HG02970 (cell line): ENCODE measurements at regions not wholly inside any gene's neighbourhood (a gene's known extent, or its start where the extent isn't known, plus 50 kb on each side); places are given as distances from the start of the nearest gene placed in this dataset.

Experiments used
- ATAC-seq: cut with Tn5 transposase; IDR thresholded peaks from one replicate; pipeline ENCODE4 v1.9.1; 2021; ENCODE audit warnings: mild to moderate bottlenecking, moderate library complexity, moderate number of reproducible peaks; ENCODE audit not compliant: unreplicated experiment, low FRiP score

DNA sequence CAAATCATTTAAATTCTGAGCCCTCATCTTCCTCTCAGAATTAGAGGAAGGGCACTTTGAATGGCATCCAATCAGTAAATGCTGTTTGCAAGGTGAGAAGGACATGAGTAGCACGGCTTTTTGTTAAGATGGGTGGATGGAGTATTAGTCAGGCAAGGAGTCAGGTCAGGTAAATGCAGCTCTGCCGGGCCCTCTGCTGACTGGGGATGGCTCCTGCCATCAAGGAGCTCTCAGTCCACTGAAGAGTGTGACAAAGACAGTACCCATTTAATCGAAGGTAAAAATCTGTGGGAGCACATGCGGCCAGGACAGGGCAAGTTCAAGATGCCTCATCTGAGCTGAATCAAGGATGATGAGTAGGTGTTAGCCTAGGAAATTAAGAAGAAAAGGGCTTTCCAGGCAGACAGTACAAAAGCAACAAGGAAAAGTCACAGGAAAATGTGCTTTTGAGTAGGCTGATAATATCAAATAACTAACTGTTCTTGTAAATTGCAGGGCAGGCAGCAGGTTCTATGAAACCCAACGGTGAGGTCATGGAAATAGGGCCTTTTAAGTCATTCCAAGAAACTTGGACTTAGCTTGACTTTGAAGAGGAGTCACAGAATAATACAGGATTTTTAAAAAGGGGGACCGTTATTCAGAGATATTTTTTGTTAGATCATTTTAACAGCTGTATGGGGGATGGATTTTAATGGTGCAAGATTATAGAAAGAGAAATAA, 670.5 kb upstream of the ARGLU1 start:
- no peak for ATAC-seq

DNA sequence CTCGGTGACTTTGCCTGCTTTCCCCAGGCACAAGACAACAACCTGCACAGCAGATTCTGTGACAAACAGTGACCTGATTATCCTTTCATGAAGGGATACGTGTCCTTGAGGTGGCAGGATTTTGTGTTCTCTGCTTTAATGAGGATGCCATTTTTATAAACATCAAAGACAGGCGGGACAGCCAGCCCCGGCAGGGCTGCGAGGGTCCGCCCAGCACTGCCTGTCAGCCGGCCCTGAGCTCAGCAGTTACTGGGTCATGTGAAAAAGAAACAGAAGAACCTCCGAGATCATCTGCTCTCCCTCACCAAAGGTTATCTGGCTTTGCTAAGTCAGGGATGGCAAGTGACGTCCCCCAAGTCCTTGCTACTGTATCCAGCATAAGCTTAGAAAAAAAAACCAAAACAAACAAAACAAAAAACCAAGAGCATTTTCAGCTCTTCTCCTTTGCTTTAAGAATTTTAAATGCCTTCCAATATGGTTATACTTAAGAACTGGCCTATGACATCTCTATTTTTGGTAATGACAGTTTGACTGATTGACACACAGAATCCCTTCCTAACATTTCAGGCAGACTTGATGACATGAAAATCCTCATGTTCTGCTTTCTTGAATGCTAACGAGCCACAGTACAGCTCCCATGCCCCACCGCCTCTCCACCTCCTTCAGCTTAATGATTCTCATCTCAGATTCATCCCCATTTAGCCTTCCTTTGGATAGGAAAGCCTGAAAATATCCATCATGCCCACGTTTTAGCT, 666.6 kb upstream of the ARGLU1 start:
- ATAC-seq: no peak

GRCh38 chr13:107233541-107233940, 665.6 kb upstream of the ARGLU1 start:
- no peak for ATAC-seq

GRCh38 chr13:107231944-107232343, 664.0 kb upstream of the ARGLU1 start:
- ATAC-seq: no peak

DNA sequence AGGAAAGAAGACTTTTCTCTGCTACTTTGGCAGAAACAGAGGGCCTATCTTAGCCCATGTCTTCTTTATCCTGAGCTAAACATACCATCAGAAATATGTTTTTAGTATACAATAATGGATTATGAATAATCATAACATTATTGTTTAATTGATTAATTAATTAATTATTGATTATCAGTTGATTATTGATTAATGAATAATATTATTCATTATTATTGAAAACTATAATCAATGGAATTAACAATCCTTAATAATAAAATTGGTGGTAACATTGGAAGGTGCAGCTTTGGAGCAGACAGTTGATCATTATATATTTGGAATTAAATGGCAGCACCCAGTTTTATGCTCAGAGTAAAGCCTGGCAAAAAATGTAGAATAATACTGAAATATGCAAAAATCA, 655.9 kb upstream of the ARGLU1 start:
- ATAC-seq: no peak

DNA sequence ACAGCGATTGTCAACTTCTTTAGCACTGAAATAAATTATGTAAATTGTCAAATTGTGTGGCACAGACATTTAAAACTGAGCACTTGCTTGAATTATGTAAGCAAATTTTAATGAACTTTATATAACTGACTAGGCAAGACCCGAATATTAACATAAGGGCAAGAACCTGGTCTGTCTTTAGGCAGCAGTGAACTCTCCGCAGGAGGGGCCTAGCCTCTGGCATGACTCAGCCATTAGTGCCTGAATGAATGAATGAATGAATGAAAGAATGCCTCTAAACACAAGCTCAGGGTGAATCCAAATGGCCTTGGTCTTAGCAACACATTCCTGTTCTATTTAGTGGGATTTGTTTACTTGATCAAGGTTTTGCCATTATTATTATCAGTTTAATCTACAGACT, 654.7 kb upstream of the ARGLU1 start:
- no peak for ATAC-seq

DNA sequence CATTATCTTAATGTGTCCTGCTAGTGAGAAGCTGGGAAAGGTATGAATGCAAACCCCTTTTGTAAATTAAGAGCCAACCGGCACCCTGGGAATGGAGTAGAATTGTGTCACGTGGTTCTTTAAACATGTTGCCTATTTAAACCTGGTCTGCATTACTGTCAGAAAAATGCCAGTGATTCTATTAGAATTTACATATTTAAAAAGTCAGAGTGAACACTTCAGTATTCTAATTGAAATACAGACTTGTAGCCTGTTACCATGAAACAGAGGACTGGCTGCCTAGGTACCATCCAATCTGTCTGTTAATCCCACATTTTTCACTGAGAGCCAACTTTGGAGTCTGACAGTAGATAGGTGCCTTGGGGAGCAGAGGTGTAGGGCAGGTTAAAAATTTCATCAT, 652.3 kb upstream of the ARGLU1 start:
- ATAC-seq: no peak

- no peak for ATAC-seq
Measured at GRCh38 chr13:107217251-107217650, 649.3 kb upstream of the ARGLU1 start.

DNA sequence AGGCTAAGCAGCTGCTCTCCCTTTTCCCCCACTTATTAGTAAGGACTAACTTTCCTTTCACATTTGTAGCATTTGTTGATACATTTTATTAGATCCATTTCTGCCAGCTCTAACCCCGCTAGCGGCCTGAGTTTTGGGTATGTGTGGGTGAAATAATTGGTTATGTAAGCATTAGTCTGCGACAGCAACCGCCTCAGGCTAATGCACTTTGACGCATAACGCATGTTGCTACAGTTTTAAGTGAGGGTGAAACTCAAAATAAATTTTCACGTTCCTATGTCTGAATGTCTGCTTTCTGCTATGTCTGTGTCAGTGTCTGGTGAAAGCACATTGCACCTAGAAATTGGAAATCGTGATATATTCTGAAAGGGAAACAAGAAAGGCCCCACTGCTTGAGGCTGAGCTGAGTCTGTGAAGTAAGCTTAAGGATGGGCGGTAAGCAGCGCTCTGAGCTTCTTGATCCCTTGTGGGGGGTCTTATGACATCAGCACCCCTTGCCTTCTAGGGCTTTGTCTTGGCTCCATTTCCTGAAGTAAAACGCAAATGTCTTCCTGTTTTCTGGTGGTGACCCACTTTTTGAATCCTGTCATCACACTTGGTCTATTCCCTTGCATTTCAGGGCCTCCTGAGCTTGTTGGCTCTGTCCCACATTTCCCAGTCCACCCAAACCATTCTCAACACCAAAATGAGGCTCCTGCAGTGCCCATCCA, 648.3 kb upstream of the ARGLU1 start:
- no peak for ATAC-seq

GRCh38 chr13:107211073-107211472, 643.1 kb upstream of the ARGLU1 start:
- ATAC-seq: peak; percentile 92

DNA sequence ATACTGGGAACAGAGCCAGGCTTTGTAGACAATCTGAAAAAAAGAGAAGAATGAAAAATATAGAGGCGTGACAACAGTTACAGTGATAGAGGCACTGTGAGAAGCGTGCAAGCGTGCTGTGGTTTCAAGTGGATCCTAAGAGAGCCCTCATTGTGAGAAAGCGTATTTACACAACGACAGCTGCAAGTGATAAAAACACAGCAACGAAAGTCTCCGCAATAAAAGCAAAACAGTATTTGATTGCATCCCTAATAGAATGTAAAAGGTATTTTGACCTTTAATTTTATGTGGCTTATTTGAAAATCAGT, 642.7 kb upstream of the ARGLU1 start:
- no peak for ATAC-seq

- no peak for ATAC-seq
Measured at GRCh38 chr13:107209824-107210722, 642.1 kb upstream of the ARGLU1 start.

DNA sequence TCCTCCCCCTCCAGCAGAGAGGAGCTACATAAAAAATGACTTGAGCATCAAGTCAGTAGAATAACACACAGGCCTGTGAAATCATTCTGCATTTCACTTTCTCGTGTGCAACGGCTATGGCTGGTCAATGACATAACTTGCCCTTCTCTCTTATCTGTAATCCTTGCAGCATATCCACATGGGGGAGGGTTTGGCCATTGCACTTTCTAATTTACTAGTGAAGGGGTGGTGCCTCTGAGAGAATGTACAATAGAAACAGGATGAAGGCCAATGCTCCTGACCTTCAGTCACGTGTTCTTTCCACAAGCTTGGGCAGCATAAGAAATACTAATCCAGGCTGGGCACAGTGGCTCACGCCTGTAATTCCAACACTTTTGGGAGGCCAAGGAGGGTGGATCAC, 641.0 kb upstream of the ARGLU1 start:
- no peak for ATAC-seq

- peak; percentile 90 for ATAC-seq
Measured at GRCh38 chr13:107205318-107206104, 637.6 kb upstream of the ARGLU1 start.

GRCh38 chr13:107203146-107203847, 635.4 kb upstream of the ARGLU1 start:
- ATAC-seq: no peak

GRCh38 chr13:107202371-107203023, 634.6 kb upstream of the ARGLU1 start:
- ATAC-seq: no peak

GRCh38 chr13:107200491-107200890, 632.6 kb upstream of the ARGLU1 start:
- ATAC-seq: no peak

DNA sequence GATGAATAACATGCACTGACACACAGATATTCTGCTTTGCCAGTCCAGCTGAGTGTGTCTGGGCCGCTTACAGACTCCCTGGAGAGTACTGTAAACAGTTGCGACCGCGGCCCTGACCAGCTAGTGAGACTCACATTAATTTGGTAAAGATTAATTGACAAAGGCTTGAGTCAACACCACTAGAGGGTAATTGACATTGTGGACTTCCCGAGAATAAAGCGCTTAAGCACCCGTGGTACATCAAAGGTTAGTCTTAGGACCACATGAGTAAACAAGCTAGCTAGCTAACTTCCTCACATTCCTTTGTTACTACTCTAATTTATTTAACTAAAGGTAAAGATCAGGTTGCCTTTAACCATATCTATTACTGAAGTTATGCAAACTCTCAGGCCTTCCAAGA, 624.4 kb upstream of the ARGLU1 start:
- no peak for ATAC-seq

- no peak for ATAC-seq
Measured at GRCh38 chr13:107190065-107190464, 622.1 kb upstream of the ARGLU1 start.
